GM23338 (cell line): ENCODE measurements at regions not wholly inside any gene's neighbourhood (a gene's known extent, or its start where the extent isn't known, plus 50 kb on each side); places are given as distances from the start of the nearest gene placed in this dataset.

Source experiments
- ATAC-seq: fragments of 200-7000 bp; cut with Tn5 transposase; 3 replicates; pipeline ENCODE4 v1.9.1; 2020
- DNase-seq: peaks from one replicate; pipeline ENCODE4 v3.0.0-alpha.2; 2015; ENCODE audit warnings: low spot score
- H2AFZ ChIP-seq: fragments of 200-600 bp; sonication (generic); 2 replicates; pipeline ENCODE4 v1.8.0; 2016; ENCODE audit warnings: antibody characterized with exemption, mild to moderate bottlenecking, moderate library complexity
- H3F3A ChIP-seq: fragments of 200-600 bp; sonication (generic); replicated peaks from 2 replicates; pipeline ENCODE4 v1.8.0; 2017; ENCODE audit warnings: antibody characterized with exemption, mixed run types, low read depth
- H3K27ac ChIP-seq: fragments of 200-600 bp; sonication (generic); 2 replicates; pipeline ENCODE4 v1.6.1; 2016; ENCODE audit warnings: low read depth
- H3K27me3 ChIP-seq: fragments of 200-600 bp; sonication (generic); 2 replicates; pipeline ENCODE4 v1.8.0; 2016; ENCODE audit warnings: mild to moderate bottlenecking, mixed run types, moderate library complexity; ENCODE audit not compliant: insufficient read depth
- H3K36me3 ChIP-seq: fragments of 200-600 bp; sonication (generic); 2 replicates; pipeline ENCODE4 v1.8.0; 2016; ENCODE audit warnings: mild to moderate bottlenecking; ENCODE audit not compliant: insufficient read depth
- H3K4me1 ChIP-seq: fragments of 200-600 bp; sonication (generic); 2 replicates; pipeline ENCODE4 v1.8.0; 2016; ENCODE audit warnings: mild to moderate bottlenecking, moderate library complexity; ENCODE audit not compliant: insufficient read depth
- H3K4me2 ChIP-seq: fragments of 200-600 bp; sonication (generic); 2 replicates; pipeline ENCODE4 v1.7.1; 2017; ENCODE audit warnings: mixed run types
- H3K4me3 ChIP-seq: fragments of 200-600 bp; sonication (generic); 2 replicates; pipeline ENCODE4 v1.6.1; 2016; ENCODE audit warnings: mixed run types
- H3K79me2 ChIP-seq: fragments of 200-600 bp; sonication (generic); replicated peaks from 2 replicates; pipeline ENCODE4 v1.8.0; 2017; ENCODE audit warnings: mild to moderate bottlenecking; ENCODE audit not compliant: insufficient read depth
- H3K9me2 ChIP-seq: fragments of 200-600 bp; sonication (generic); 2 replicates; pipeline ENCODE4 v1.8.0; 2017; ENCODE audit not compliant: insufficient read depth
- H4K20me1 ChIP-seq: fragments of 200-600 bp; sonication (generic); replicated peaks from 2 replicates; pipeline ENCODE4 v1.8.0; 2017; ENCODE audit warnings: mild to moderate bottlenecking; ENCODE audit not compliant: insufficient read depth
- H3K27ac Mint-ChIP-seq: 2 replicates; pipeline ENCODE4 v1.8.0; 2020; ENCODE audit warnings: inconsistent platforms, mild to moderate bottlenecking, moderate library complexity, mixed read lengths
- H3K27me3 Mint-ChIP-seq: 3 replicates; pipeline ENCODE4 v1.8.0; 2022; ENCODE audit warnings: low read depth, mild to moderate bottlenecking, moderate library complexity, mixed read lengths, inconsistent platforms; ENCODE audit not compliant: insufficient read depth, poor library complexity
- H3K36me3 Mint-ChIP-seq: 3 replicates; pipeline ENCODE4 v1.8.0; 2021; ENCODE audit warnings: low read depth, mild to moderate bottlenecking, inconsistent platforms, moderate library complexity, mixed read lengths
- H3K4me1 Mint-ChIP-seq: 3 replicates; pipeline ENCODE4 v1.8.0; 2020; ENCODE audit warnings: mild to moderate bottlenecking, inconsistent platforms, mixed read lengths
- H3K4me3 Mint-ChIP-seq: 3 replicates; pipeline ENCODE4 v1.8.0; 2021; ENCODE audit warnings: moderate library complexity, mild to moderate bottlenecking, inconsistent platforms, mixed read lengths
- H3K9me3 Mint-ChIP-seq: 3 replicates; pipeline ENCODE4 v1.8.0; 2020; ENCODE audit warnings: moderate library complexity, mild to moderate bottlenecking, inconsistent platforms, mixed read lengths
- EZH2 ChIP-seq: fragments of 200-600 bp; sonication (generic); IDR thresholded peaks from one replicate; pipeline ENCODE4 v1.8.0; 2017; ENCODE audit warnings: antibody characterized with exemption, mild to moderate bottlenecking, low read depth; ENCODE audit not compliant: unreplicated experiment
- TF ChIP-seq, protein P1 (sequence below): IDR thresholded peaks from 2 replicates; pipeline ENCODE4 v1.6.1; 2016; ENCODE audit warnings: antibody characterized with exemption
- TF ChIP-seq, protein P2 (sequence below): IDR thresholded peaks from one replicate; pipeline ENCODE4 v1.6.1; 2018; ENCODE audit warnings: antibody characterized with exemption; ENCODE audit not compliant: unreplicated experiment
- TF ChIP-seq, protein P3 (sequence below): fragments of 250-450 bp; sonication (Bioruptor Pico); IDR thresholded peaks from 2 replicates; pipeline ENCODE4 v1.5.0; 2020; ENCODE audit warnings: mild to moderate bottlenecking, moderate library complexity
- TF ChIP-seq, protein P4 (sequence below), 2 experiments: fragments of 200-600 bp in 1 of 2; sonication (generic) in 1 of 2; conservative IDR thresholded peaks; 2 replicates each; pipeline versions ENCODE4 v1.5.1 to v1.6.1; 2016 to 2017; ENCODE audit warnings: antibody characterized with exemption in 2 of 2, low read depth in 2 of 2, mild to moderate bottlenecking in 2 of 2, moderate library complexity in 1 of 2

DNA sequence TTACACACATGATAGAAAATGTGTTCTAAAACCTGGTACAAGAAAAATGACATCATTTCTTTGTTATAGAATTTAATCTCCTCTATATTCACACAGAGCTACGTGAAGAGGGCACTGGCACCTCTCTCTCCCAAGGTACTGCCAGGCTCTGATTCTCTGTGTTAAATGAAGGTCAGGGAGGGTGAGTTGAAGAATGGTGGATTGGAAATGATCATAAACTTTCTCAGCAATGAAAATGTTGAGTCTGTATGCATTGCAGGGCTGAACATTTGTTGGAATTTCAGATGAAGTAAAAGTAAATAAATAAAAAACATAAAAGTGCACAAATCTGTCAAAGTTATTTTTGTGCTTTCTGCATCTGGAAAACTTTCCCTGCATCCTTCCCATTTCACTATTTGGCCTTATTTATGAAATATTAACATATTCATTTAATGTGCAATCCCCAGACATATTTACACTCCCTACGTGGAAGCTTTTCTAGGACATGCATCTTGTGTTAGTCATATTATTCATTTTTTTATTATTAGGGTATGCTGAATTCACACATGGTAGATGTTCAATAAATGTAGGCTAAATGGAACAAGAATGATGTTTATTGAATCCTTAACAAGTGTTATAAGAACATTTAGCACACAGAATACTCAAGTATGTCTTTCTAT, 810.3 kb upstream of the CDH8 start:
- no peak overlapping the region for H3K4me2 ChIP-seq
- peaks cover 5% of the 10 kb centered on the region; the same call in 1 of the 2 replicates for H3K4me1 ChIP-seq
- no peaks in the 10 kb centered on the region for H3K79me2 ChIP-seq
- DNase-seq (no peak), ATAC-seq (no peak)
- no peaks in the 10 kb centered on the region for H3K36me3 Mint-ChIP-seq
- no peak for TF ChIP-seq EZH2
- TF ChIP-seq, protein P1, sequence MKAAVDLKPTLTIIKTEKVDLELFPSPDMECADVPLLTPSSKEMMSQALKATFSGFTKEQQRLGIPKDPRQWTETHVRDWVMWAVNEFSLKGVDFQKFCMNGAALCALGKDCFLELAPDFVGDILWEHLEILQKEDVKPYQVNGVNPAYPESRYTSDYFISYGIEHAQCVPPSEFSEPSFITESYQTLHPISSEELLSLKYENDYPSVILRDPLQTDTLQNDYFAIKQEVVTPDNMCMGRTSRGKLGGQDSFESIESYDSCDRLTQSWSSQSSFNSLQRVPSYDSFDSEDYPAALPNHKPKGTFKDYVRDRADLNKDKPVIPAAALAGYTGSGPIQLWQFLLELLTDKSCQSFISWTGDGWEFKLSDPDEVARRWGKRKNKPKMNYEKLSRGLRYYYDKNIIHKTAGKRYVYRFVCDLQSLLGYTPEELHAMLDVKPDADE, result no peak
- TF ChIP-seq, protein P2, sequence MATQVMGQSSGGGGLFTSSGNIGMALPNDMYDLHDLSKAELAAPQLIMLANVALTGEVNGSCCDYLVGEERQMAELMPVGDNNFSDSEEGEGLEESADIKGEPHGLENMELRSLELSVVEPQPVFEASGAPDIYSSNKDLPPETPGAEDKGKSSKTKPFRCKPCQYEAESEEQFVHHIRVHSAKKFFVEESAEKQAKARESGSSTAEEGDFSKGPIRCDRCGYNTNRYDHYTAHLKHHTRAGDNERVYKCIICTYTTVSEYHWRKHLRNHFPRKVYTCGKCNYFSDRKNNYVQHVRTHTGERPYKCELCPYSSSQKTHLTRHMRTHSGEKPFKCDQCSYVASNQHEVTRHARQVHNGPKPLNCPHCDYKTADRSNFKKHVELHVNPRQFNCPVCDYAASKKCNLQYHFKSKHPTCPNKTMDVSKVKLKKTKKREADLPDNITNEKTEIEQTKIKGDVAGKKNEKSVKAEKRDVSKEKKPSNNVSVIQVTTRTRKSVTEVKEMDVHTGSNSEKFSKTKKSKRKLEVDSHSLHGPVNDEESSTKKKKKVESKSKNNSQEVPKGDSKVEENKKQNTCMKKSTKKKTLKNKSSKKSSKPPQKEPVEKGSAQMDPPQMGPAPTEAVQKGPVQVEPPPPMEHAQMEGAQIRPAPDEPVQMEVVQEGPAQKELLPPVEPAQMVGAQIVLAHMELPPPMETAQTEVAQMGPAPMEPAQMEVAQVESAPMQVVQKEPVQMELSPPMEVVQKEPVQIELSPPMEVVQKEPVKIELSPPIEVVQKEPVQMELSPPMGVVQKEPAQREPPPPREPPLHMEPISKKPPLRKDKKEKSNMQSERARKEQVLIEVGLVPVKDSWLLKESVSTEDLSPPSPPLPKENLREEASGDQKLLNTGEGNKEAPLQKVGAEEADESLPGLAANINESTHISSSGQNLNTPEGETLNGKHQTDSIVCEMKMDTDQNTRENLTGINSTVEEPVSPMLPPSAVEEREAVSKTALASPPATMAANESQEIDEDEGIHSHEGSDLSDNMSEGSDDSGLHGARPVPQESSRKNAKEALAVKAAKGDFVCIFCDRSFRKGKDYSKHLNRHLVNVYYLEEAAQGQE, result no peak
- TF ChIP-seq, protein P3, sequence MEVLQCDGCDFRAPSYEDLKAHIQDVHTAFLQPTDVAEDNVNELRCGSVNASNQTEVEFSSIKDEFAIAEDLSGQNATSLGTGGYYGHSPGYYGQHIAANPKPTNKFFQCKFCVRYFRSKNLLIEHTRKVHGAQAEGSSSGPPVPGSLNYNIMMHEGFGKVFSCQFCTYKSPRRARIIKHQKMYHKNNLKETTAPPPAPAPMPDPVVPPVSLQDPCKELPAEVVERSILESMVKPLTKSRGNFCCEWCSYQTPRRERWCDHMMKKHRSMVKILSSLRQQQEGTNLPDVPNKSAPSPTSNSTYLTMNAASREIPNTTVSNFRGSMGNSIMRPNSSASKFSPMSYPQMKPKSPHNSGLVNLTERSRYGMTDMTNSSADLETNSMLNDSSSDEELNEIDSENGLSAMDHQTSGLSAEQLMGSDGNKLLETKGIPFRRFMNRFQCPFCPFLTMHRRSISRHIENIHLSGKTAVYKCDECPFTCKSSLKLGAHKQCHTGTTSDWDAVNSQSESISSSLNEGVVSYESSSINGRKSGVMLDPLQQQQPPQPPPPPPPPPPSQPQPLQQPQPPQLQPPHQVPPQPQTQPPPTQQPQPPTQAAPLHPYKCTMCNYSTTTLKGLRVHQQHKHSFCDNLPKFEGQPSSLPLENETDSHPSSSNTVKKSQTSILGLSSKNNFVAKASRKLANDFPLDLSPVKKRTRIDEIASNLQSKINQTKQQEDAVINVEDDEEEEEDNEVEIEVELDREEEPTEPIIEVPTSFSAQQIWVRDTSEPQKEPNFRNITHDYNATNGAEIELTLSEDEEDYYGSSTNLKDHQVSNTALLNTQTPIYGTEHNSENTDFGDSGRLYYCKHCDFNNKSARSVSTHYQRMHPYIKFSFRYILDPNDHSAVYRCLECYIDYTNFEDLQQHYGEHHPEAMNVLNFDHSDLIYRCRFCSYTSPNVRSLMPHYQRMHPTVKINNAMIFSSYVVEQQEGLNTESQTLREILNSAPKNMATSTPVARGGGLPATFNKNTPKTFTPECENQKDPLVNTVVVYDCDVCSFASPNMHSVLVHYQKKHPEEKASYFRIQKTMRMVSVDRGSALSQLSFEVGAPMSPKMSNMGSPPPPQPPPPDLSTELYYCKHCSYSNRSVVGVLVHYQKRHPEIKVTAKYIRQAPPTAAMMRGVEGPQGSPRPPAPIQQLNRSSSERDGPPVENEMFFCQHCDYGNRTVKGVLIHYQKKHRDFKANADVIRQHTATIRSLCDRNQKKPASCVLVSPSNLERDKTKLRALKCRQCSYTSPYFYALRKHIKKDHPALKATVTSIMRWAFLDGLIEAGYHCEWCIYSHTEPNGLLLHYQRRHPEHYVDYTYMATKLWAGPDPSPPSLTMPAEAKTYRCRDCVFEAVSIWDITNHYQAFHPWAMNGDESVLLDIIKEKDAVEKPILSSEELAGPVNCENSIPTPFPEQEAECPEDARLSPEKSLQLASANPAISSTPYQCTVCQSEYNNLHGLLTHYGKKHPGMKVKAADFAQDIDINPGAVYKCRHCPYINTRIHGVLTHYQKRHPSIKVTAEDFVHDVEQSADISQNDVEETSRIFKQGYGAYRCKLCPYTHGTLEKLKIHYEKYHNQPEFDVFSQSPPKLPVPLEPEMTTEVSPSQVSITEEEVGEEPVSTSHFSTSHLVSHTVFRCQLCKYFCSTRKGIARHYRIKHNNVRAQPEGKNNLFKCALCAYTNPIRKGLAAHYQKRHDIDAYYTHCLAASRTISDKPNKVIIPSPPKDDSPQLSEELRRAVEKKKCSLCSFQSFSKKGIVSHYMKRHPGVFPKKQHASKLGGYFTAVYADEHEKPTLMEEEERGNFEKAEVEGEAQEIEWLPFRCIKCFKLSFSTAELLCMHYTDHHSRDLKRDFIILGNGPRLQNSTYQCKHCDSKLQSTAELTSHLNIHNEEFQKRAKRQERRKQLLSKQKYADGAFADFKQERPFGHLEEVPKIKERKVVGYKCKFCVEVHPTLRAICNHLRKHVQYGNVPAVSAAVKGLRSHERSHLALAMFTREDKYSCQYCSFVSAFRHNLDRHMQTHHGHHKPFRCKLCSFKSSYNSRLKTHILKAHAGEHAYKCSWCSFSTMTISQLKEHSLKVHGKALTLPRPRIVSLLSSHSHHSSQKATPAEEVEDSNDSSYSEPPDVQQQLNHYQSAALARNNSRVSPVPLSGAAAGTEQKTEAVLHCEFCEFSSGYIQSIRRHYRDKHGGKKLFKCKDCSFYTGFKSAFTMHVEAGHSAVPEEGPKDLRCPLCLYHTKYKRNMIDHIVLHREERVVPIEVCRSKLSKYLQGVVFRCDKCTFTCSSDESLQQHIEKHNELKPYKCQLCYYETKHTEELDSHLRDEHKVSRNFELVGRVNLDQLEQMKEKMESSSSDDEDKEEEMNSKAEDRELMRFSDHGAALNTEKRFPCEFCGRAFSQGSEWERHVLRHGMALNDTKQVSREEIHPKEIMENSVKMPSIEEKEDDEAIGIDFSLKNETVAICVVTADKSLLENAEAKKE (CRISPR knock-in tag), result no peak
- TF ChIP-seq, protein P4, sequence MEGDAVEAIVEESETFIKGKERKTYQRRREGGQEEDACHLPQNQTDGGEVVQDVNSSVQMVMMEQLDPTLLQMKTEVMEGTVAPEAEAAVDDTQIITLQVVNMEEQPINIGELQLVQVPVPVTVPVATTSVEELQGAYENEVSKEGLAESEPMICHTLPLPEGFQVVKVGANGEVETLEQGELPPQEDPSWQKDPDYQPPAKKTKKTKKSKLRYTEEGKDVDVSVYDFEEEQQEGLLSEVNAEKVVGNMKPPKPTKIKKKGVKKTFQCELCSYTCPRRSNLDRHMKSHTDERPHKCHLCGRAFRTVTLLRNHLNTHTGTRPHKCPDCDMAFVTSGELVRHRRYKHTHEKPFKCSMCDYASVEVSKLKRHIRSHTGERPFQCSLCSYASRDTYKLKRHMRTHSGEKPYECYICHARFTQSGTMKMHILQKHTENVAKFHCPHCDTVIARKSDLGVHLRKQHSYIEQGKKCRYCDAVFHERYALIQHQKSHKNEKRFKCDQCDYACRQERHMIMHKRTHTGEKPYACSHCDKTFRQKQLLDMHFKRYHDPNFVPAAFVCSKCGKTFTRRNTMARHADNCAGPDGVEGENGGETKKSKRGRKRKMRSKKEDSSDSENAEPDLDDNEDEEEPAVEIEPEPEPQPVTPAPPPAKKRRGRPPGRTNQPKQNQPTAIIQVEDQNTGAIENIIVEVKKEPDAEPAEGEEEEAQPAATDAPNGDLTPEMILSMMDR (conservative IDR thresholded peaks at IDR 0.05; ENCODE audit: low read depth in 2 of 2), result no peak
- no peaks in the 10 kb centered on the region for H3K27me3 Mint-ChIP-seq
- H3K27ac ChIP-seq, result no peak overlapping the region
- H3K27me3 ChIP-seq, result no peaks in the 10 kb centered on the region
- no peaks in the 10 kb centered on the region for H3K9me2 ChIP-seq
- no peaks in the 10 kb centered on the region for H3K36me3 ChIP-seq
- H3F3A ChIP-seq, result no peaks in the 10 kb centered on the region
- no peaks in the 10 kb centered on the region for H3K9me3 Mint-ChIP-seq
- H3K27ac Mint-ChIP-seq, result no peak overlapping the region
- no peaks in the 10 kb centered on the region for H4K20me1 ChIP-seq
- 0 out of 3 replicates have a peak, but pooled peaks cover 2% of the 10 kb centered on the region for H3K4me1 Mint-ChIP-seq
- H2AFZ ChIP-seq, result no peak overlapping the region
- no peak overlapping the region for H3K4me3 ChIP-seq
- no peak overlapping the region for H3K4me3 Mint-ChIP-seq
